ENCODE measurements at regions not wholly inside any gene's neighbourhood (a gene's known extent, or its start where the extent isn't known, plus 50 kb on each side); places are given as distances from the start of the nearest gene placed in this dataset.

- H3K4me1 ChIP-seq: no peaks in the 10 kb centered on the region
- intact Hi-C loops (cut with DNase I): no loop called here
These were observed 546.3 kb upstream of the CITED2 start for GRCh38 chr6:139920776-139921100.

GRCh38 chr6:139920027-139920775, 545.8 kb upstream of the CITED2 start:
- no peaks in the 10 kb centered on the region for H3K9me3 ChIP-seq
- peak; percentile 55 to 61 for ATAC-seq
- peak overlapping the region; percentile 43 for H3K27ac ChIP-seq
- TF ChIP-seq CTCF (IDR thresholded peaks at IDR 0.05): no peak
- intact Hi-C loops (cut with DNase I): no loop called here
- H3K4me1 ChIP-seq: no peaks in the 10 kb centered on the region
- H3K27me3 ChIP-seq (ENCODE audit: low read depth): no peaks in the 10 kb centered on the region
- H3K4me3 ChIP-seq: no peak overlapping the region
- no peak for DNase-seq
- H3K36me3 ChIP-seq: no peaks in the 10 kb centered on the region

More at GRCh38 chr6:139920776-139921100, 546.3 kb upstream of the CITED2 start:
- Histone ChIP-seq H3K9me3 (no peaks in the 10 kb centered on the region), H3K27me3 (ENCODE audit: low read depth) (no peaks in the 10 kb centered on the region), H3K4me3 (no peak overlapping the region), H3K36me3 (no peaks in the 10 kb centered on the region), H3K27ac (no peak overlapping the region)
- ATAC-seq: no peak
- no peak for TF ChIP-seq CTCF (IDR thresholded peaks at IDR 0.05)
- DNase-seq: no peak

- DNase-seq: no peak
- Histone ChIP-seq H3K36me3 (no peaks in the 10 kb centered on the region), H3K4me3 (no peak overlapping the region), H3K27me3 (ENCODE audit: low read depth) (no peaks in the 10 kb centered on the region), H3K9me3 (no peaks in the 10 kb centered on the region), H3K4me1 (no peaks in the 10 kb centered on the region), H3K27ac (peak overlapping the region; percentile 43)
- TF ChIP-seq CTCF (IDR thresholded peaks at IDR 0.05): no peak
- peak; percentile 37 to 51 for ATAC-seq
- intact Hi-C loops (cut with DNase I): no loop called here
These were observed 544.9 kb upstream of the CITED2 start for GRCh38 chr6:139919107-139920026.

- DNase-seq: no peak
These were observed 543.6 kb upstream of the CITED2 start for GRCh38 chr6:139917951-139918630.

More at GRCh38 chr6:139917951-139918630, 543.6 kb upstream of the CITED2 start:
- Histone ChIP-seq H3K36me3 (no peaks in the 10 kb centered on the region), H3K9me3 (no peaks in the 10 kb centered on the region), H3K27ac (no peak overlapping the region), H3K4me3 (no peak overlapping the region), H3K4me1 (no peaks in the 10 kb centered on the region), H3K27me3 (ENCODE audit: low read depth) (no peaks in the 10 kb centered on the region)
- no peak for TF ChIP-seq CTCF (IDR thresholded peaks at IDR 0.05)
- intact Hi-C loops (cut with DNase I): no loop called here
- ATAC-seq: no peak

Measured in lower lobe of right lung (tissue), 2 donors.